GM12878 (cell line): ENCODE measurements at regions not wholly inside any gene's neighbourhood (a gene's known extent, or its start where the extent isn't known, plus 50 kb on each side); places are given as distances from the start of the nearest gene placed in this dataset.

ENCODE experiments used
- ATF3 ChIP-seq: IDR thresholded peaks from 2 replicates; pipeline ENCODE4 v1.6.1; 2011; ENCODE audit warnings: low read depth, mild to moderate bottlenecking, low read length, moderate library complexity, borderline replicate concordance; ENCODE audit errors: extremely low read depth
- CTCF ChIP-seq, 3 experiments: IDR thresholded peaks in 2 of 3; conservative IDR thresholded peaks in 1 of 3; 2 replicates each; pipeline ENCODE4 v1.5.1; 2011; ENCODE audit warnings: low read depth in 3 of 3, low read length in 3 of 3, mild to moderate bottlenecking in 3 of 3, control low read depth in 2 of 3, moderate library complexity in 2 of 3, inconsistent platforms in 1 of 3, mixed read lengths in 1 of 3; ENCODE audit not compliant: control insufficient read depth in 2 of 3, insufficient read depth in 1 of 3; ENCODE audit errors: extremely low read depth in 1 of 3
- CUX1 ChIP-seq: IDR thresholded peaks from 2 replicates; pipeline ENCODE4 v1.6.1; 2012; ENCODE audit warnings: improper control_type of control experiment, low read depth, low read length; ENCODE audit not compliant: insufficient replicate concordance
- EGR1 ChIP-seq, 2 experiments: IDR thresholded peaks; 1 replicate in 1 of 2; 2 replicates in 1 of 2; pipeline ENCODE4 v1.6.1; 2011 to 2012; ENCODE audit warnings: low read depth in 2 of 2, low read length in 2 of 2, borderline replicate concordance in 1 of 2, mild to moderate bottlenecking in 1 of 2, moderate library complexity in 1 of 2
- HCFC1 ChIP-seq: fragments of 150-350 bp; IDR thresholded peaks from 2 replicates; pipeline ENCODE4 v1.6.1; 2014; ENCODE audit warnings: low read length
- MXI1 ChIP-seq: fragments of 150-350 bp; IDR thresholded peaks from 2 replicates; pipeline ENCODE4 v1.6.1; 2011; ENCODE audit warnings: low read depth, mild to moderate bottlenecking, inconsistent platforms, low read length, improper control_type of control experiment
- MYC ChIP-seq: IDR thresholded peaks from 2 replicates; pipeline ENCODE4 v1.6.1; 2011; ENCODE audit warnings: mild to moderate bottlenecking, low read length, moderate library complexity, inconsistent platforms; ENCODE audit not compliant: insufficient read depth, insufficient replicate concordance, insufficient read length, severe bottlenecking
- SREBF1 ChIP-seq: IDR thresholded peaks from 2 replicates; pipeline ENCODE4 v1.6.1; 2012; ENCODE audit warnings: mild to moderate bottlenecking, low read length
- TCF12 ChIP-seq: IDR thresholded peaks from 2 replicates; pipeline ENCODE4 v1.6.1; 2011; ENCODE audit warnings: low read depth, mild to moderate bottlenecking, low read length

GRCh38 chr6:165742047-165742446 is 79.0 kb upstream of the PDE10A start:
- TF ChIP-seq MYC (no peak), HCFC1 (no peak), SREBF1 (no peak), CTCF (IDR thresholded peaks at IDR 0.05 in 2 of 3, conservative IDR thresholded peaks at IDR 0.05 in 1 of 3; ENCODE audit: control insufficient read depth in 2 of 3, extremely low read depth in 1 of 3, insufficient read depth in 1 of 3, low read depth in 3 of 3, low read length in 3 of 3) (no peak), TCF12 (no peak), MXI1 (no peak), ATF3 (no peak), EGR1 (IDR thresholded peaks at IDR 0.05; ENCODE audit: borderline replicate concordance in 1 of 2, low read depth in 2 of 2, low read length in 2 of 2) (no peak), CUX1 (no peak)
